ENCODE measurements at regions not wholly inside any gene's neighbourhood (a gene's known extent, or its start where the extent isn't known, plus 50 kb on each side); places are given as distances from the start of the nearest gene placed in this dataset.

- no peaks in the 10 kb centered on the region for H3K27me3 ChIP-seq
Observed at GRCh38 chr3:144237351-144237750, 265.7 kb downstream of the DIPK2A start.

GRCh38 chr3:144241404-144241803 is 269.8 kb downstream of the DIPK2A start:
- Histone ChIP-seq H3K27me3 (no peaks in the 10 kb centered on the region), H3K36me3 (no peaks in the 10 kb centered on the region), H3K4me3 (no peak overlapping the region), H3K4me1 (no peaks in the 10 kb centered on the region), H3K27ac (no peak overlapping the region), H3K9me3 (no peaks in the 10 kb centered on the region)
- intact Hi-C loops (cut with DNase I): no loop called here
- DNase-seq (ENCODE audit: extremely low spot score in 2 of 2): no peak
- TF ChIP-seq CTCF (IDR thresholded peaks at IDR 0.05) (no peak), POLR2AphosphoS5 (IDR thresholded peaks at IDR 0.05; ENCODE audit: insufficient read depth in 1 of 2, low read depth in 1 of 2) (no peak), POLR2A (IDR thresholded peaks at IDR 0.05) (no peak)

More at GRCh38 chr3:144237351-144237750, 265.7 kb downstream of the DIPK2A start:
- H3K36me3 ChIP-seq: no peaks in the 10 kb centered on the region
- no peak overlapping the region for H3K4me3 ChIP-seq
- no peaks in the 10 kb centered on the region for H3K4me1 ChIP-seq
- intact Hi-C loops (cut with DNase I): loop anchor here (10.0 kb wide), 1 partner anchor 1937 kb away; no protein-coding TSS in a partner anchor
- DNase-seq (ENCODE audit: extremely low spot score in 2 of 2): no peak
- no peak overlapping the region for H3K27ac ChIP-seq
- TF ChIP-seq POLR2A (IDR thresholded peaks at IDR 0.05): no peak
- TF ChIP-seq POLR2AphosphoS5 (IDR thresholded peaks at IDR 0.05; ENCODE audit: insufficient read depth in 1 of 2, low read depth in 1 of 2): no peak
- TF ChIP-seq CTCF (IDR thresholded peaks at IDR 0.05): no peak
- no peaks in the 10 kb centered on the region for H3K9me3 ChIP-seq

GRCh38 chr3:144242747-144243146 is 271.1 kb downstream of the DIPK2A start:
- no peaks in the 10 kb centered on the region for H3K27me3 ChIP-seq
- H3K9me3 ChIP-seq: no peaks in the 10 kb centered on the region
- no peak for DNase-seq (ENCODE audit: extremely low spot score in 2 of 2)
- H3K27ac ChIP-seq: no peak overlapping the region
- intact Hi-C loops (cut with DNase I): no loop called here
- H3K36me3 ChIP-seq: no peaks in the 10 kb centered on the region
- TF ChIP-seq POLR2AphosphoS5 (IDR thresholded peaks at IDR 0.05; ENCODE audit: insufficient read depth in 1 of 2, low read depth in 1 of 2): no peak
- no peak for TF ChIP-seq CTCF (IDR thresholded peaks at IDR 0.05)
- no peak for TF ChIP-seq POLR2A (IDR thresholded peaks at IDR 0.05)
- no peaks in the 10 kb centered on the region for H3K4me1 ChIP-seq
- H3K4me3 ChIP-seq: no peak overlapping the region

GRCh38 chr3:144244662-144245061 is 273.0 kb downstream of the DIPK2A start:
- Histone ChIP-seq H3K27ac (no peak overlapping the region), H3K27me3 (no peaks in the 10 kb centered on the region), H3K9me3 (no peaks in the 10 kb centered on the region), H3K36me3 (no peaks in the 10 kb centered on the region), H3K4me1 (no peaks in the 10 kb centered on the region), H3K4me3 (no peak overlapping the region)
- intact Hi-C loops (cut with DNase I): no loop called here
- no peak for TF ChIP-seq POLR2A (IDR thresholded peaks at IDR 0.05)
- TF ChIP-seq CTCF (IDR thresholded peaks at IDR 0.05): no peak
- no peak for TF ChIP-seq POLR2AphosphoS5 (IDR thresholded peaks at IDR 0.05; ENCODE audit: insufficient read depth in 1 of 2, low read depth in 1 of 2)
- DNase-seq (ENCODE audit: extremely low spot score in 2 of 2): no peak

- TF ChIP-seq CTCF (IDR thresholded peaks at IDR 0.05) (no peak), POLR2A (IDR thresholded peaks at IDR 0.05) (no peak), POLR2AphosphoS5 (IDR thresholded peaks at IDR 0.05; ENCODE audit: insufficient read depth in 1 of 2, low read depth in 1 of 2) (no peak)
- intact Hi-C loops (cut with DNase I): no loop called here
- Histone ChIP-seq H3K4me1 (no peaks in the 10 kb centered on the region), H3K36me3 (no peaks in the 10 kb centered on the region), H3K4me3 (no peak overlapping the region), H3K9me3 (no peaks in the 10 kb centered on the region), H3K27me3 (no peaks in the 10 kb centered on the region), H3K27ac (no peak overlapping the region)
- DNase-seq (ENCODE audit: extremely low spot score in 2 of 2): no peak
Observed at GRCh38 chr3:144252896-144253295, 281.3 kb downstream of the DIPK2A start.
